ACC112 (cell line): ENCODE measurements at regions not wholly inside any gene's neighbourhood (a gene's known extent, or its start where the extent isn't known, plus 50 kb on each side); places are given as distances from the start of the nearest gene placed in this dataset.
"Not testable (repeated sequence)": the region's sequence is repeated elsewhere in the genome, so short reads cannot be mapped to it uniquely, and the experiment has no call there.

Experiments used
- H2AFZ ChIP-seq: fragments of 200-600 bp; sonication (generic); one replicate; pipeline ENCODE4 v1.6.0; 2017; ENCODE audit warnings: antibody characterized with exemption, low read length; ENCODE audit not compliant: unreplicated experiment
- H3K27ac ChIP-seq: fragments of 200-600 bp; sonication (generic); 2 replicates; pipeline ENCODE4 v1.5.1; 2014; ENCODE audit warnings: low read depth, mild to moderate bottlenecking, antibody characterized with exemption, low read length, moderate library complexity
- H3K27me3 ChIP-seq: fragments of 200-600 bp; sonication (generic); 2 replicates; pipeline ENCODE4 v1.6.1; 2014; ENCODE audit warnings: mild to moderate bottlenecking, antibody characterized with exemption, low read length, moderate library complexity, mixed read lengths; ENCODE audit not compliant: insufficient read depth
- H3K36me3 ChIP-seq: fragments of 200-600 bp; sonication (generic); 2 replicates; pipeline ENCODE4 v1.6.1; 2016; ENCODE audit warnings: mild to moderate bottlenecking, antibody characterized with exemption, low read length, moderate library complexity, mixed read lengths; ENCODE audit not compliant: insufficient read depth
- H3K4me1 ChIP-seq: fragments of 200-600 bp; sonication (generic); one replicate; pipeline ENCODE4 v1.6.1; 2016; ENCODE audit warnings: low read length, mixed read lengths; ENCODE audit not compliant: insufficient read depth, unreplicated experiment, control insufficient read depth
- H3K4me3 ChIP-seq: fragments of 200-600 bp; sonication (generic); 2 replicates; pipeline ENCODE4 v1.5.1; 2014; ENCODE audit warnings: mild to moderate bottlenecking, low read depth, low read length
- H3K79me2 ChIP-seq: fragments of 200-600 bp; sonication (generic); one replicate; pipeline ENCODE4 v1.6.0; 2016; ENCODE audit warnings: low read length; ENCODE audit not compliant: control insufficient read depth, unreplicated experiment, insufficient read depth

GRCh38 chr15:75776871-75777610 is 64.4 kb upstream of the CSPG4 start:
- Histone ChIP-seq H2AFZ (peak overlapping the region; percentile 17), H3K4me3 (peak overlapping the region; percentile 18; the same call in 1 of the 2 replicates), H3K27ac (peak overlapping the region; percentile 77), H3K4me1 (peaks cover 25% of the 10 kb centered on the region)
- H3K79me2 ChIP-seq, H3K36me3 ChIP-seq, H3K27me3 ChIP-seq: not testable (repeated sequence)

DNA sequence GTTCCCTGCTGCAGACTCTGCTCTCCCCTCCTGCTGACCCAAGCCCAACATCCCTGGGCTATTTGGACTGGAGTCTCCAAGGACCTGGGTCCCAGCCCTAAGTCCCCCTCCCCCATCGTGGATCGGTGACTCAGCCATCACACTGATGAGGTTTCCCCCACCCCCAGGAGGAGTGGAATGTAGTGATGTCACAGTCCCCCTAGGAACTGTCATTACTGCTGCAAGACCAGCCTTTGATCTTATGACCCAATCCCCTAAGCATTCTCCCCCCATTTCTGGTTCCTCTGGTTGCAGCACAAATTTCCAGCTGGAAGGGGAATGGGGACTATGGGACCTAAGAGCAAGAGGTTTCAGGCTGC is 63.4 kb upstream of the CSPG4 start:
- H3K27me3 ChIP-seq: no peaks in the 10 kb centered on the region
- peak overlapping the region; percentile 18; the same call in 1 of the 2 replicates for H3K4me3 ChIP-seq
- peaks cover 25% of the 10 kb centered on the region for H3K4me1 ChIP-seq
- no peaks in the 10 kb centered on the region for H3K79me2 ChIP-seq
- no peaks in the 10 kb centered on the region for H3K36me3 ChIP-seq
- peak overlapping the region; percentile 38 for H2AFZ ChIP-seq
- H3K27ac ChIP-seq: peak overlapping the region; percentile 77

DNA sequence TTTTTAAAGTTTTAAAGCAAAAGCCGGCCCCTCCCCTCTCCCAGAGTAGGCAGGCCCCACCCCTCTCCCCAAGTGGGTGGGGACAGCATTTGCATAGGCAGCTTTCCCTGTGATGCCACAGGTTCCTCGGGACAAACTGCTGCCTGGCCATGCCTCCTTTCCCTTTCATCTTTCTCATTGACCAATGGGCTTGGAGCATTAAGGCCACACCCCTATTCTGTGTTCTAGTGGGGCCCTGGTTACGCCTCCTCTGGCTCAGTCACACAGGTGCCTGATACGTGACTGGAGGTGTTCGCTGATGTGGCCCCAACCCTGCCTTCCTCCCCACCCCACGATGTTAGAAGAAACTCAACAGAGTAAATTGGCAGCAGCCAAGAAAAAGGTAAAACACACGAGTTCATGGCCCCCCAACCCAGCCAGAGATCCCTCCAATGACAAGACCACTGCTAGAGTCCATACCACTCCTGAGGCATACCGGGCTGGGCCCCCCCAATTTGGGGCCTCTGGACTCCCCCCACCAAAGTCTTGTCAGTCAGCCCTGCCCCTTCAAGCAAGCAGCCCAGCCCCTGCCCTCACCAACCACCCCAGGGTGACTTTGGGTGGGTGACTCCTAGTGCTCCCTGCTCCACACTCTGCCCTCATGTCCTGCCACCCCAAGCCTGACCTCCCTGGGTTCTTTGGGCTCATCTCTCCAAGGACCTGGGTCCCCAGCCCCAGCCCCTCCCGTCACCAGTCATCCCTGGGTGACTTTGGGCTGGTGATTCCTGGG is 62.8 kb upstream of the CSPG4 start:
- Histone ChIP-seq H2AFZ (peak overlapping the region; percentile 14), H3K27me3 (no peaks in the 10 kb centered on the region), H3K4me1 (peaks cover 25% of the 10 kb centered on the region), H3K36me3 (no peaks in the 10 kb centered on the region), H3K27ac (peak overlapping the region; percentile 22; the same call in 1 of the 2 replicates), H3K79me2 (no peaks in the 10 kb centered on the region), H3K4me3 (no peak overlapping the region)

DNA sequence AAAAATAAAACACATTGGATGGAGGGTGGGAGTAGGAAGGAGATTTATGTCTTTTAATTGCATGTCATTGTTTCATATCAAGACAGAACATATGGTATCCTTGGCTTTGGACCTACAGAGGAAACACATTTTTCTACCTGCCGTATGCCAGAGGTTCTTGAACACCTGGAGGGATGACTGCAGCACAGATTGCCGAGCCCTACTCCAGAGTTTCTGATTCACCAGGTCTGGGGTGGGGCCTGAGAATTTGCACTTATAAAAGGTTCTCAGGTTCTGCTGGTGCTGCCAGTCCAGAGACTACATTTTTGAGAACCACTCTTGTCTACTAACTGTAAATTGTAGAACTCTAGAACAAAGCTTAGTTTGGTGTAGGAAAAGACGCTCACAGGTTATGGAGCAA is 61.3 kb upstream of the CSPG4 start:
- H3K4me3 ChIP-seq, H3K27me3 ChIP-seq, H3K79me2 ChIP-seq, H3K36me3 ChIP-seq, H2AFZ ChIP-seq, H3K27ac ChIP-seq: not testable (repeated sequence)
- H3K4me1 ChIP-seq: peaks cover 25% of the 10 kb centered on the region

- H3K4me3 ChIP-seq, H3K27ac ChIP-seq, H2AFZ ChIP-seq, H3K27me3 ChIP-seq, H3K4me1 ChIP-seq, H3K79me2 ChIP-seq, H3K36me3 ChIP-seq: not testable (repeated sequence)
Measured at GRCh38 chr15:75771054-75771453, 58.4 kb upstream of the CSPG4 start.

- Histone ChIP-seq H3K4me1 (no peaks in the 10 kb centered on the region), H3K4me3 (no peak overlapping the region), H3K27ac (no peak overlapping the region)
Measured at GRCh38 chr15:75770131-75770530, 57.5 kb upstream of the CSPG4 start.

GRCh38 chr15:75768526-75768925 is 55.9 kb upstream of the CSPG4 start:
- H3K4me3 ChIP-seq, H3K36me3 ChIP-seq, H3K4me1 ChIP-seq, H3K79me2 ChIP-seq, H3K27ac ChIP-seq, H3K27me3 ChIP-seq, H2AFZ ChIP-seq: not testable (repeated sequence)

More at GRCh38 chr15:75770131-75770530, 57.5 kb upstream of the CSPG4 start:
- no peak overlapping the region for H2AFZ ChIP-seq
- no peaks in the 10 kb centered on the region for H3K27me3 ChIP-seq
- H3K79me2 ChIP-seq: no peaks in the 10 kb centered on the region
- no peaks in the 10 kb centered on the region for H3K36me3 ChIP-seq

DNA sequence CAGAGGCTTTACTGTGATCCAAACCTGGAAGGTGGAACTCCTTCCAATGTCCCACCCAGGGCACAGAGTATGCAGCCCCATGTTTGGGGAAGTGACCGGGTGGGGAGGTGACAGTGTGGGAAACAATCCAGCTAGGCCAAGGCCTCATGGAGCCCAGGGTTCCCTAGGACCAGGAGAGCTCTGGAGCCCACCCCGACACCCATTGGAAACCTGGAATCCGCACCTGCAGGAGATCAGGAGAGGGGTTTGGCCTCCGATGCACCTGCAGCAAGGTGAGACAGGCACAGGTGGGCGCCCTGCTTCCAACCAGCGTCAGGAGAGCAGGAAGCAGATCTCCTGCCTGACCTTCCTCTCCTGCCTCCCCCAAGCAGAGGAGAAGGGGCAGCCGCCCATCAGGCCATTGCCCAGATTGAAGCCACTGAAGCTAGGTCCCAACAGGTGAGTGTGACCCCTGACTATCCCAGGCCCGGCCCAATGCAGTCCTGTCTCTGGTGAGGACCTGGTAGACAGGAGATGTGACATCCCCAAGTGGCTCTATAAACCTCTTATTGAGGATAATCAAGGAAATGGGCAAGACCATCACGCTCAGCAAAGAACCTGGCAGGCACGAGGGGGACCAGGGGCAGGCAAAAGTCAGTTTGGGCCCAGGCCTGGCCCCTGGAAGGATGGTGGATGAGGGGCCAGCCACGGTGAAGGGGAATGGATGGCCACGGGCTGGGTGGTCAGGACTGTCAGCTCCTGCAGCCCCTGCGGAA is 53.1 kb upstream of the CSPG4 start:
- not testable (repeated sequence) for H3K4me3 ChIP-seq, H3K79me2 ChIP-seq, H2AFZ ChIP-seq, H3K27ac ChIP-seq, H3K27me3 ChIP-seq, H3K4me1 ChIP-seq, H3K36me3 ChIP-seq

- H3K4me3 ChIP-seq, H3K36me3 ChIP-seq, H3K79me2 ChIP-seq, H2AFZ ChIP-seq, H3K27ac ChIP-seq, H3K4me1 ChIP-seq, H3K27me3 ChIP-seq: not testable (repeated sequence)
Measured at GRCh38 chr15:75764845-75765550, 52.4 kb upstream of the CSPG4 start.
